ENCODE measurements at regions not wholly inside any gene's neighbourhood (a gene's known extent, or its start where the extent isn't known, plus 50 kb on each side); places are given as distances from the start of the nearest gene placed in this dataset.

DNA sequence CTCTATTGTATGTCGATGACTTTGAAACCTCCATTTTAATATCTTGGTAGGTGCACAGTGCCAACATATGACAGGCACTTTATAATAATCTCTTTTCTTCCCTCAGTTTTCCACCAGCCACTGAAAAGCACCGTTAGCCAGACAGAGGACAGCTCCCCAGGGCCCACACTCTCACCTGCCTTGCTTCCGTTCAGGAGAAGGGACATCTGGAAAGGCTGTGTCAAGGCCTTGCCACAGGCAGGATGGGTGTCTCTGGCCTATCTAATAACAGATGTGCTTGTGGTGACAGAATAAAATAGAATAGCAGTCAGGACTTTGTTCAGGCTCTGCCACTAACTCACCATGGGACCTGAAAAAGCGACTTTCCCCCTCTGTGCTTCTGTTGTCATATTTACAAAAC, 75.5 kb upstream of the CCDC167 start:
- no peaks in the 10 kb centered on the region for H3K9me3 Mint-ChIP-seq (ENCODE audit: low read depth, unreplicated experiment)
- DNase-seq, result no peak
- H3K4me1 Mint-ChIP-seq (ENCODE audit: low read depth, unreplicated experiment), result no peaks in the 10 kb centered on the region
- H3K27me3 Mint-ChIP-seq (ENCODE audit: unreplicated experiment), result peaks cover 25% of the 10 kb centered on the region
- no TSS peak for BruUV-seq (replicated peaks)
- H3K27ac Mint-ChIP-seq (ENCODE audit: unreplicated experiment), result no peak overlapping the region
- TF ChIP-seq, protein P1, sequence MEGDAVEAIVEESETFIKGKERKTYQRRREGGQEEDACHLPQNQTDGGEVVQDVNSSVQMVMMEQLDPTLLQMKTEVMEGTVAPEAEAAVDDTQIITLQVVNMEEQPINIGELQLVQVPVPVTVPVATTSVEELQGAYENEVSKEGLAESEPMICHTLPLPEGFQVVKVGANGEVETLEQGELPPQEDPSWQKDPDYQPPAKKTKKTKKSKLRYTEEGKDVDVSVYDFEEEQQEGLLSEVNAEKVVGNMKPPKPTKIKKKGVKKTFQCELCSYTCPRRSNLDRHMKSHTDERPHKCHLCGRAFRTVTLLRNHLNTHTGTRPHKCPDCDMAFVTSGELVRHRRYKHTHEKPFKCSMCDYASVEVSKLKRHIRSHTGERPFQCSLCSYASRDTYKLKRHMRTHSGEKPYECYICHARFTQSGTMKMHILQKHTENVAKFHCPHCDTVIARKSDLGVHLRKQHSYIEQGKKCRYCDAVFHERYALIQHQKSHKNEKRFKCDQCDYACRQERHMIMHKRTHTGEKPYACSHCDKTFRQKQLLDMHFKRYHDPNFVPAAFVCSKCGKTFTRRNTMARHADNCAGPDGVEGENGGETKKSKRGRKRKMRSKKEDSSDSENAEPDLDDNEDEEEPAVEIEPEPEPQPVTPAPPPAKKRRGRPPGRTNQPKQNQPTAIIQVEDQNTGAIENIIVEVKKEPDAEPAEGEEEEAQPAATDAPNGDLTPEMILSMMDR (IDR thresholded peaks at IDR 0.05; ENCODE audit: unreplicated experiment), result no peak
- no peaks in the 10 kb centered on the region for H3K36me3 Mint-ChIP-seq (ENCODE audit: insufficient read depth, unreplicated experiment)
- intact Hi-C loops (cut with micrococcal nuclease; ENCODE audit: unreplicated experiment), result no loop called here
- H3K4me3 Mint-ChIP-seq (ENCODE audit: low read depth, unreplicated experiment), result no peak overlapping the region
- CTCF ChIA-PET, result no interaction called here

DNA sequence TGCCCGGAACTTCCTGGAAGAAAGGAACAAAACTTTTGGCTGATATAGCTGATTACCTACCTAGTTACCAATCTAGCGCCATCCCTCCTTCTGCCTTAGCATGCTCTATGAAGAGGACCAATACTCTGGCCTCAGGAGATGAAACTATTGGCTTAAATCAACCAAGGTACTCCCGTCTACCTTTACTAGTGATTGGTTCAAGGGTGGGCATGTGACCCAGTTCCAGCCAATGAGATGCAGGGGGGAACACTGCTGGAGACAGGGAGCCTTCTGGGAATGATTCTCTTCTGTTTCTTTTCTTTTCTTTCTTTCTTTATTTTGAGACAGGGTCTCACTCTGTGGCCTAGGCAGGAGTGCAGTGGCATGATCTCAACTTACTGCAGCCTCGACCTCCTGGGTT, 72.6 kb upstream of the CCDC167 start:
- Mint-ChIP-seq H3K27me3 (ENCODE audit: unreplicated experiment) (peaks cover 52% of the 10 kb centered on the region), H3K9me3 (ENCODE audit: low read depth, unreplicated experiment) (no peaks in the 10 kb centered on the region), H3K4me1 (ENCODE audit: low read depth, unreplicated experiment) (no peaks in the 10 kb centered on the region), H3K27ac (ENCODE audit: unreplicated experiment) (no peak overlapping the region), H3K36me3 (ENCODE audit: insufficient read depth, unreplicated experiment) (no peaks in the 10 kb centered on the region), H3K4me3 (ENCODE audit: low read depth, unreplicated experiment) (no peak overlapping the region)
- BruUV-seq (replicated peaks), result no TSS peak
- intact Hi-C loops (cut with micrococcal nuclease; ENCODE audit: unreplicated experiment), result no loop called here
- TF ChIP-seq, protein P1 (IDR thresholded peaks at IDR 0.05; ENCODE audit: unreplicated experiment), result no peak
- CTCF ChIA-PET, result no interaction called here
- DNase-seq, result no peak

DNA sequence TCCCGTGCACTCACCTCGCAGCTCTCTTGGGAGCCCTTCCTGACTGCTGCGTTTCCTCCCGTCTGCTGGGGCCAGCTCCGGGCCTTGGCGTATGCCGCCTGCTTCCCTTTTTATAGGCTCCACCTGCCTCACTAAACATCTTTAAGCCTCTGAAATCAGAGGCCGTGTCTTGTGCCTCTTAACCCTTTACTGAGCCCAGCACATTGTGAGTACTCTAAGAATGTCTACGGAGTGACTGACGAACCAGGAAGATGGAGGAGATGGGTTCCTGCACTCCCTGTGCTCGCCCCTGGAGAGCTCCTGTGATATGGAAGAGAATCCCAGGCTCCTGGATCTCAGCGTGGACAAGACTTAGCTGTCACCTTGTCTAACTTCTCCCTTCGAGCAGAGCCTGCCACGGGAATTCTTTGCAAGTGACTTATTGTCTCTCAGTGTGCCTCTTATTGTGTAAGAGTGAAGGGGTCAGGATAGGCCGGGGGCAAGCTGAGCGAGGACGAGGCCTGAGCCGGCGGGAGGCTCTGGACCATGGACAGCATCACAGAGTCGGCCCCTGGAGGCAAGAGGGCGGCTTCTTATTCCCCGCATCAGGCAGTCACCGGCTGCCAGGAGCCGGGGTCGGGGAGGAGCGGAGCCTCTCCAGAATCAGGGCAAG, 70.9 kb upstream of the CCDC167 start:
- Mint-ChIP-seq H3K27me3 (ENCODE audit: unreplicated experiment) (peaks cover 69% of the 10 kb centered on the region), H3K36me3 (ENCODE audit: insufficient read depth, unreplicated experiment) (no peaks in the 10 kb centered on the region), H3K9me3 (ENCODE audit: low read depth, unreplicated experiment) (no peaks in the 10 kb centered on the region), H3K4me3 (ENCODE audit: low read depth, unreplicated experiment) (no peak overlapping the region), H3K4me1 (ENCODE audit: low read depth, unreplicated experiment) (no peaks in the 10 kb centered on the region), H3K27ac (ENCODE audit: unreplicated experiment) (no peak overlapping the region)
- TF ChIP-seq, protein P1 (IDR thresholded peaks at IDR 0.05; ENCODE audit: unreplicated experiment), result no peak
- DNase-seq, result no peak
- no TSS peak for BruUV-seq (replicated peaks)
- CTCF ChIA-PET, result interaction anchor here (1.1 kb wide), 1 partner anchor 17 kb away, joined by 3 read pairs; no protein-coding TSS in a partner anchor
- intact Hi-C loops (cut with micrococcal nuclease; ENCODE audit: unreplicated experiment), result no loop called here

DNA sequence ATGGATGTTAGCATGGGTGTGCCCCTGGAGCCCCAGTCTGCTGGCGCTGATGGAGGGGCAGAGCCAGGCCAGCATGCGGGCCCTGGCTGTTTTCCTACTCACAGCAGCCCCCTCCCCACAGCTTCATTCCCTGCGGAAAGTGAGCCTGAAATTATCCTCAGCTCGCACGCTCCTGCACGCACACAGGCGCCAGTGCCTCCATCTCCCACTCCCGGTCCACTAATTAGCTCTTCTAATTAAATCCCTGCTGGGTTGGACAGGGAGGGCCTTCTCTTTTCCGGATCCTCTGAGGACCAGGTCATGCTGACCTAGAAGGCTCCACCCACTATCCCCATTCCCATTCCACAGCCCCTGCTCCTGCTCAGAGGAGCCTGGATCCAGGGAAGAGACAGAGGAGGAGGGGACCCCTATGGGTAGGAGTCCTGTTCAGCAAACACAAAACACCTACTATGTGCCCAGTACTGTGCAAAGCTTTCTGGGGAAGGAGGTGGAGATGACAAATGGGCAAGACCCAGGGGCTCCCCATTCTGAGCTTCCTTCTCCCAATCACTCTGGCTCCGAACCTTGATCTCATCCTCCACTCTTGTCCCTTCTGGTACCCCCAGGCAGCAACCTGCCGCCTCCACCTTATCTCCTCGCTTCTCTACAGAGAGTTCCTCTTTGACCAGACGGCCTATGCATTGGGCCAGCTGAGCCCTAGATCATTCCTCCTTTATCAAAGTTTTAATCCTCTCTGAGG, 70.2 kb upstream of the CCDC167 start:
- CTCF ChIA-PET, result no interaction called here
- DNase-seq, result no peak
- Mint-ChIP-seq H3K27me3 (ENCODE audit: unreplicated experiment) (peaks cover 76% of the 10 kb centered on the region), H3K9me3 (ENCODE audit: low read depth, unreplicated experiment) (no peaks in the 10 kb centered on the region), H3K27ac (ENCODE audit: unreplicated experiment) (no peak overlapping the region), H3K4me3 (ENCODE audit: low read depth, unreplicated experiment) (no peak overlapping the region), H3K4me1 (ENCODE audit: low read depth, unreplicated experiment) (no peaks in the 10 kb centered on the region), H3K36me3 (ENCODE audit: insufficient read depth, unreplicated experiment) (no peaks in the 10 kb centered on the region)
- no TSS peak for BruUV-seq (replicated peaks)
- TF ChIP-seq, protein P1 (IDR thresholded peaks at IDR 0.05; ENCODE audit: unreplicated experiment), result no peak
- intact Hi-C loops (cut with micrococcal nuclease; ENCODE audit: unreplicated experiment), result loop anchor here (10.0 kb wide), 1 partner anchor 195 kb away; no protein-coding TSS in a partner anchor

All from Calu3 (cell line).